Endothelial cell of umbilical vein (primary cell): ENCODE measurements at regions not wholly inside any gene's neighbourhood (a gene's known extent, or its start where the extent isn't known, plus 50 kb on each side); places are given as distances from the start of the nearest gene placed in this dataset.

Experiments used
- BruUV-seq: library from RNA; stranded (reverse); fragments of 400-500 nt; replicated peaks from 2 replicates; lab custom pipeline; 2021; lab: Mats Ljungman, UMichigan
- CTCF ChIA-PET: fragments of 300-600, 350-600 bp; sonication (Branson Sonifier 250); formaldehyde crosslinking; loops from one replicate; lab custom pipeline; 2021; ENCODE audit warnings: antibody characterized with exemption, inconsistent platforms; lab: Charles Lee
- POLR2A ChIA-PET: fragments of 300-600, 350-600 bp; sonication (Branson Sonifier 250); formaldehyde crosslinking; loops from one replicate; lab custom pipeline; 2021; ENCODE audit warnings: antibody characterized with exemption, inconsistent platforms; lab: Charles Lee
- DNase-seq: peaks from one replicate; pipeline ENCODE4 v3.0.0-alpha.2; 2011; ENCODE audit warnings: low read depth, low spot score
- FAIRE-seq: peaks from 2 replicates; lab custom pipeline; 2011; peaks lifted over from hg19 to GRCh38; lab: Jason Lieb, UNC
- H2AFZ ChIP-seq: 2 replicates; pipeline ENCODE4 v1.6.0; 2012; ENCODE audit warnings: low read depth, low read length, control low read depth, inconsistent platforms
- H3K27ac ChIP-seq: 2 replicates; pipeline ENCODE4 v1.5.1; 2011; ENCODE audit warnings: low read depth, mild to moderate bottlenecking, control low read depth, low read length, moderate library complexity; ENCODE audit not compliant: insufficient read depth
- H3K27me3 ChIP-seq, 2 experiments: 2 replicates each; pipeline versions ENCODE4 v1.6.0 to v1.6.1; 2011; ENCODE audit warnings: low read length in 2 of 2, mixed read lengths in 1 of 2; ENCODE audit not compliant: control insufficient read depth in 2 of 2, insufficient read depth in 2 of 2
- H3K36me3 ChIP-seq, 2 experiments: 2 replicates in 1 of 2; 3 replicates in 1 of 2; pipeline ENCODE4 v1.5.1; 2011; ENCODE audit warnings: low read length in 2 of 2, mild to moderate bottlenecking in 1 of 2, moderate library complexity in 1 of 2; ENCODE audit not compliant: control insufficient read depth in 2 of 2, insufficient read depth in 2 of 2; ENCODE audit errors: extremely low read depth in 1 of 2
- H3K4me1 ChIP-seq: 3 replicates; pipeline ENCODE4 v1.5.1; 2011; ENCODE audit warnings: mild to moderate bottlenecking, low read length; ENCODE audit not compliant: control insufficient read depth, insufficient read depth; ENCODE audit errors: extremely low read depth
- H3K4me2 ChIP-seq: 2 replicates; pipeline ENCODE4 v1.6.1; 2011; ENCODE audit warnings: low read length, control low read depth, mixed read lengths; ENCODE audit not compliant: insufficient read depth
- H3K4me3 ChIP-seq, 3 experiments: fragments of 200-600 bp in 1 of 3; sonication (generic), shearing (Covaris generic) in 1 of 3; replicated peaks in 1 of 3; 2 replicates each; pipeline ENCODE4 v1.5.1; 2011 to 2016; ENCODE audit warnings: control low read depth in 3 of 3, low read length in 3 of 3, mild to moderate bottlenecking in 2 of 3, inconsistent platforms in 1 of 3, low read depth in 1 of 3, moderate library complexity in 1 of 3; ENCODE audit not compliant: insufficient read depth in 1 of 3
- H3K79me2 ChIP-seq: 2 replicates; pipeline ENCODE4 v1.6.0; 2012; ENCODE audit warnings: low read length, inconsistent platforms; ENCODE audit not compliant: control insufficient read depth, insufficient read depth
- H3K9ac ChIP-seq: replicated peaks from 2 replicates; pipeline ENCODE3; 2011; ENCODE audit warnings: low read length, control low read depth; ENCODE audit not compliant: insufficient read depth; ENCODE audit errors: extremely low read depth
- H3K9me1 ChIP-seq: replicated peaks from 3 replicates; pipeline ENCODE4 v1.6.0; 2011; ENCODE audit warnings: mild to moderate bottlenecking, low read length; ENCODE audit not compliant: control insufficient read depth, insufficient read depth; ENCODE audit errors: extremely low read depth
- H3K9me3 ChIP-seq: replicated peaks from 2 replicates; pipeline ENCODE4 v1.5.1; 2012; ENCODE audit warnings: low read length, inconsistent platforms; ENCODE audit not compliant: control insufficient read depth, insufficient read depth
- H4K20me1 ChIP-seq: replicated peaks from 2 replicates; pipeline ENCODE3; 2011; ENCODE audit warnings: mild to moderate bottlenecking, low read length; ENCODE audit not compliant: control insufficient read depth, insufficient read depth; ENCODE audit errors: extremely low read depth
- CTCF ChIP-seq, 2 donors: IDR thresholded peaks; 1 replicate in 1 of 2; 2 replicates in 1 of 2; pipeline ENCODE4 v1.5.1; 2011; ENCODE audit warnings: low read length in 2 of 2, mild to moderate bottlenecking in 2 of 2, moderate library complexity in 2 of 2, control low read depth in 1 of 2, inconsistent platforms in 1 of 2, low read depth in 1 of 2; ENCODE audit not compliant: insufficient read depth in 1 of 2; ENCODE audit errors: extremely low read depth in 1 of 2
- EZH2 ChIP-seq: IDR thresholded peaks from 2 replicates; pipeline ENCODE4 v1.6.1; 2012; ENCODE audit warnings: borderline replicate concordance, low read depth, mild to moderate bottlenecking, moderate library complexity, low read length, inconsistent platforms; ENCODE audit not compliant: severe bottlenecking
- FOS ChIP-seq: IDR thresholded peaks from 2 replicates; pipeline ENCODE4 v1.6.1; 2011; ENCODE audit warnings: mild to moderate bottlenecking, low read length, moderate library complexity, borderline replicate concordance; ENCODE audit not compliant: insufficient read depth
- GATA2 ChIP-seq: IDR thresholded peaks from 2 replicates; pipeline ENCODE4 v1.7.0; 2011; ENCODE audit warnings: low read depth, mild to moderate bottlenecking, moderate library complexity, mixed read lengths, low read length; ENCODE audit not compliant: insufficient read length, insufficient read depth
- JUN ChIP-seq: IDR thresholded peaks from 2 replicates; pipeline ENCODE4 v1.6.1; 2011; ENCODE audit warnings: borderline replicate concordance, low read depth; ENCODE audit not compliant: insufficient read length, insufficient read depth
- MAX ChIP-seq: IDR thresholded peaks from 2 replicates; pipeline ENCODE4 v1.6.1; 2011; ENCODE audit not compliant: insufficient read depth, insufficient read length
- MYC ChIP-seq: IDR thresholded peaks from one replicate; pipeline ENCODE4 v1.6.1; 2011; ENCODE audit warnings: mild to moderate bottlenecking, low read depth, low read length
- POLR2A ChIP-seq: IDR thresholded peaks from 2 replicates; pipeline ENCODE4 v1.6.1; 2012; ENCODE audit warnings: low read depth, mild to moderate bottlenecking, control low read depth, low read length
- POLR2AphosphoS5 ChIP-seq: IDR thresholded peaks from 2 replicates; pipeline ENCODE4 v1.6.1; 2012; ENCODE audit warnings: low read depth, mild to moderate bottlenecking, control low read depth, low read length, moderate library complexity; ENCODE audit not compliant: insufficient read depth
- dilution Hi-C: fragments of 300-500 bp; cut with MboI; formaldehyde crosslinking; loops from one replicate; pipeline ENCODE4 v1.15.0; 2019; ENCODE audit warnings: low sequenced_read_pairs; ENCODE audit not compliant: extremely low pct_ligation_motif_present
- intact Hi-C: fragments of 100-400 bp; cut with micrococcal nuclease; formaldehyde crosslinking; loops from one replicate; pipeline ENCODE4 v1.10.0; 2022

GRCh38 chr4:64724689-64725088, 315.4 kb upstream of the TECRL start:
- CTCF ChIA-PET = interaction anchor here (1.5 kb wide), 1 partner anchor 10 kb away, joined by 4 read pairs; no protein-coding TSS in a partner anchor
- DNase-seq (no peak), FAIRE-seq (no peak)
- H2AFZ ChIP-seq = no peak overlapping the region
- H3K4me2 ChIP-seq = no peak overlapping the region
- H3K9ac ChIP-seq = no peak overlapping the region
- H3K4me1 ChIP-seq = no peaks in the 10 kb centered on the region
- POLR2A ChIA-PET = no interaction called here
- no peaks in the 10 kb centered on the region for H4K20me1 ChIP-seq
- no peaks in the 10 kb centered on the region for H3K36me3 ChIP-seq
- no peaks in the 10 kb centered on the region for H3K27me3 ChIP-seq
- H3K9me3 ChIP-seq = no peaks in the 10 kb centered on the region
- H3K4me3 ChIP-seq = no peak overlapping the region
- no peaks in the 10 kb centered on the region for H3K79me2 ChIP-seq
- no peak for TF ChIP-seq MYC
- no peak for TF ChIP-seq POLR2AphosphoS5
- TF ChIP-seq CTCF (IDR thresholded peaks at IDR 0.05; ENCODE audit: extremely low read depth in 1 of 2, insufficient read depth in 1 of 2, low read depth in 1 of 2, low read length in 2 of 2) = no peak
- TF ChIP-seq FOS = no peak
- TF ChIP-seq EZH2 = no peak
- TF ChIP-seq POLR2A = no peak
- no peak for TF ChIP-seq GATA2
- no peak for TF ChIP-seq MAX
- no peak for TF ChIP-seq JUN
- intact Hi-C loops (no loop called here), dilution Hi-C loops (no loop called here)
- no peaks in the 10 kb centered on the region for H3K9me1 ChIP-seq
- BruUV-seq = no TSS peak
- H3K27ac ChIP-seq = no peak overlapping the region
